Activated T-cell treated with anti-CD3 and anti-CD28 coated beads, Interleukin-2, amount 50 U/mL, for 1 hour (primary cell): ENCODE measurements at regions not wholly inside any gene's neighbourhood (a gene's known extent, or its start where the extent isn't known, plus 50 kb on each side); places are given as distances from the start of the nearest gene placed in this dataset.

Source experiments
- DNase-seq: peaks from one replicate; pipeline ENCODE4 v3.0.0-alpha.2; 2020

GRCh38 chr12:123100882-123101281 is 50.0 kb downstream of the PITPNM2 start:
- no peak for DNase-seq

GRCh38 chr12:123100450-123100849 is 50.4 kb downstream of the PITPNM2 start:
- no peak for DNase-seq

DNA sequence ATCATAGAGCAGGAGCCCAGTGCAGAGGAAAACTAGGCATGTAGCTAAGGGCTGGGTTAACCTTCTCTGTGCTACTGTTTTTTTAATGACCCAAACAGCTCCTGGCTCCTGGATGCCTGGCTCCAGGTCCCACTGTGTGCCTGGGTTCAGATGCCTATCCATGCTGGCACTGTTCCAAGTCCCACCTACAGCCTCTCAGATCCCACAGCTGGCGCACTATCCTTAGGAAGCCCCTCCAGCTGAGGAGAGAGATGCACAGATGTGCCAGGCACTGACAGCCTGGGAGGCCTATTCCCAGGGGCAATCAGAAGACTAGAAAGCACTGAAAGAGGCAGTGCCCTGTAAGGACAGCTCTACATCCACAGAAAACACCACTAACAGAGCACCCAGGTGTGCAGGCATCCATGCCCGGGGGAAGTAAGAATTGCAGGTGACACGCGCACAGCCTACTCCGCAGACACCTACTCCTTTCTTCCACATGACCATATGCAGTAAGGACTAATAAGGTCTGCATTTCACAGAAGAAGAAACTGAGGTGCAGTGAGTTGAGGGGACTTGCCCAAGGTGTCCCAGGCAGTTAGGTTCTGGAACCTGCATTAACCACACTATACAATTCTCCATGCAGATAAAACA is 51.2 kb downstream of the PITPNM2 start:
- no peak for DNase-seq

GRCh38 chr12:123098780-123099179 is 52.1 kb downstream of the PITPNM2 start:
- no peak for DNase-seq

DNA sequence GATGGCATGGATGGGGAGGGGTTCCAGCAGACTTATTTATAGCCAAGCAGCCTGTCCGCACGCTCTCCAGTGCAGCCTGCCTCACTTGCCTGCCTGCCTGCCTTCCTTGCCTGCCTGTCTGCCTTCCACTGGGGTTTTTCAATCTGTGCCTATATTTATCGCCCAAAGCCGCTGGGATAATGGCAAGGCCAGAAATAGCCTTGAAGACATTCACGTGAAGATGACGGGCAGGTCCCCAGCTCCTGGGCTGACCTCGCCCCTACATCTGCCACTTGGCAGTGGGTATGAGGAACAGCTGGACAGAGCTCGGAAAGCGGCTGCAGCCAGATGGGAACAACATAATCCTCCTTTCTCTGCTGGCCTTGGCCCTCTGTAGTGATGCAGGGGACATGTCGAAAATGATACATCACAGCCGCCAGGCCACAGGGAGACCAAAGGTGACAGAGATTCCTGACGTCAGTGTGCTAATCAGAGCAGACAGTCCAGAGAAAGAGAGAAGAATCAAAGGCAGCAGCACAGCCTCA is 53.3 kb downstream of the PITPNM2 start:
- no peak for DNase-seq

GRCh38 chr12:123096741-123097140 is 54.1 kb downstream of the PITPNM2 start:
- DNase-seq: no peak

- no peak for DNase-seq
Measured at GRCh38 chr12:123096182-123096581, 54.7 kb downstream of the PITPNM2 start.

- DNase-seq: no peak
Measured at GRCh38 chr12:123095078-123095881, 55.6 kb downstream of the PITPNM2 start.

DNA sequence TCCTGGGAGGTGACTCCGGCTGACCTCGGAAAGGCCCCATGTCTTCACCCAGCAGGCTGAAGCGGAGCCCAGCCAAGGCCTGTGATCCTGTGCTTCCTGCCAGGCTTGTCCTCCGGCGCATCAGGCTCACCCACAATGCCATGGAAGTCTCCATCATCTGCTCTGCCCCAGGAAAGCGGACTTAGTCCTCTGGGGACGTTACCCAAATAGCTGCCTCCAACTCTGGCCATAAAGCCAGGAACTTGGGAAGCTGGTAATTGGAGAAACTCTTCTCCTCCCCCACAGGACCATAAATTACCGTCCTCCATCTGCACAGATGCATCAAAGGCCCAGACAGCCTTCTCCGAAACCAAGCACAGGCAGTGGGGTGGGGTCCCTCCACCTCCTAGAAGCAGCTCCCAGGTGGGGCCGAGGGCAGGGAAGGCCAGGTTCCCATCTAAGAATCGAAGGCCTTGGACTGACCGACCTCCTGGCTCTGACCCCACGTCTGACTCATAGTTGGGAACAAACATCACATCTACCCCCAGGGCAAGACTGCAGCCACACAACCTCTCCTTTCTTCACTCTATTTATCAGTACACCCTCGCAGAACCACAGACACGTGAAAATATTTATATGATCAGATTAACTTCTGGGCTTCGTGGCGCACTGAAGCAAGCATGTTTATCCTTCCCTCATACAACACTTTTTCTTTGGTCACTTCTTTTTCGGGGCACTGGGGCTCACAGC is 56.4 kb downstream of the PITPNM2 start:
- no peak for DNase-seq

- DNase-seq: no peak
Measured at GRCh38 chr12:123092866-123093265, 58.0 kb downstream of the PITPNM2 start.

GRCh38 chr12:123091230-123092150 is 59.4 kb downstream of the PITPNM2 start:
- DNase-seq: no peak

DNA sequence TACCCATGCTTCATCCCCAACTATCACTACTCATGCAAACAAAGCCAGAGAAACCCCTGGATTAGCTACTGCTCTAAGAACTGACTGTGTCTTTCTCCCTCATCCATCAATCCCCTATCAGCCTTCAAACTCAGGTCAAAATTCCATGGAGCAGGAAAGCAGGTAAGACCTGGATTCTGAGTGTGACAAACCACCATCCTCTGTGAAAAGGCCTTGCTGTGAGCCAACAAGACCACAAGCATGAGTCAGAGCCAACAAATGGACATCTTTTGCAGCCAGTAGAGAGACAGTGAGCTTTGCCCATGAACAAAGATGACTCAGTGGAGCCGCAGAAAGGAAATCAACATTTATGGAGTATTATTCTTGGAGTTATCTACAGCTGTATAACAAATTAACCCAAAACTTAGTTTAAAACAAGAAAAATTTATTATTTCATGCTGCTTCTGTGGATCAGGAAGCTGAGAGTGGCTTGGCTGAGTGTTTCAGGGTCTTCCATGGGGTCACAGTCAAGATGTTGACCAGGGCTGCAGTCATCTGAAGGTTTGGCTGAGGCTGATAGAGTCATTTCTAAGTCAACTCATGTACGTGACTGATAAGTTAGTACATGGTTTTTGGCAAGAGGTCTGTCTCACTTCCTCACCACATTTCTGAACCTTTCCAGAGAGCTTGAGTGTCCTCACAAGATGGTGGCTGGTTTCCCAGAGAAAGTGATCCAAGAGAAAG is 61.1 kb downstream of the PITPNM2 start:
- DNase-seq: no peak

GRCh38 chr12:123089140-123089539 is 61.8 kb downstream of the PITPNM2 start:
- no peak for DNase-seq

DNA sequence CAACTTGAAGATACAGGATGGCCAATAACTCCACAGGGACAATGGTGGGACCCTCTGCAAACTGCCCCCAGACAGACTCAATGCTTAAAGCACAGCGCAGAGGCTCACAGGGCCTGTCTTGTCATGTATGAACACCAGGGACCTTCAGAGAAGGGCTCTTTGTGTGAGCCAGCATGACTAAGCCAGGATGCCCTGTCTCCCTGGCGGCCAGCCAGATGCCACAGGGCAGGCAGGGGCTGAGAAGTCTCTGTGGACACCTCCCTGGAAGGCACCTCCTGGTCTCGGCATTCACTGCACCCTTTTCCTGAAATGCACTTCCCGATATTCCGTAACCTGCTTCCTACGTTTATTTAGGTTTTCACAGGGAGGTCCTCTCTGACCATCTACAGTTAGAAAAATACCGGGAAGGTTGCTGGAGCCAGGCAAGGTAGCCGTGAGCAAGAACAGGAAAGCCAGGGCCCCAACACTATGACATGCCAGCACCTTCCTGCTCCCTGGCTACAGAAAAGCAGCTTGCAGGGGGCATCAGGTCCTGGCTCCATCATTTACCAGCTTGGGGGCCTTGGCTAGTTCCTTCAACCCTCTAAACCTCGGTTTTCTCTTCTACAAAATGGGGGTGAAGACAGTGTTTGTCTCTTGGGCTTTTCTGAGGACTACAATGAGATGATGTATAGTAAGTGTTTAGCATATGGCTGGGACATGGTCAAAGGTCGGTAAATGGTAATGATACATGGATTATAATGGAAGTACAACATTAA is 65.0 kb downstream of the PITPNM2 start:
- no peak for DNase-seq

- DNase-seq: no peak
Measured at GRCh38 chr12:123085066-123085465, 65.8 kb downstream of the PITPNM2 start.

DNA sequence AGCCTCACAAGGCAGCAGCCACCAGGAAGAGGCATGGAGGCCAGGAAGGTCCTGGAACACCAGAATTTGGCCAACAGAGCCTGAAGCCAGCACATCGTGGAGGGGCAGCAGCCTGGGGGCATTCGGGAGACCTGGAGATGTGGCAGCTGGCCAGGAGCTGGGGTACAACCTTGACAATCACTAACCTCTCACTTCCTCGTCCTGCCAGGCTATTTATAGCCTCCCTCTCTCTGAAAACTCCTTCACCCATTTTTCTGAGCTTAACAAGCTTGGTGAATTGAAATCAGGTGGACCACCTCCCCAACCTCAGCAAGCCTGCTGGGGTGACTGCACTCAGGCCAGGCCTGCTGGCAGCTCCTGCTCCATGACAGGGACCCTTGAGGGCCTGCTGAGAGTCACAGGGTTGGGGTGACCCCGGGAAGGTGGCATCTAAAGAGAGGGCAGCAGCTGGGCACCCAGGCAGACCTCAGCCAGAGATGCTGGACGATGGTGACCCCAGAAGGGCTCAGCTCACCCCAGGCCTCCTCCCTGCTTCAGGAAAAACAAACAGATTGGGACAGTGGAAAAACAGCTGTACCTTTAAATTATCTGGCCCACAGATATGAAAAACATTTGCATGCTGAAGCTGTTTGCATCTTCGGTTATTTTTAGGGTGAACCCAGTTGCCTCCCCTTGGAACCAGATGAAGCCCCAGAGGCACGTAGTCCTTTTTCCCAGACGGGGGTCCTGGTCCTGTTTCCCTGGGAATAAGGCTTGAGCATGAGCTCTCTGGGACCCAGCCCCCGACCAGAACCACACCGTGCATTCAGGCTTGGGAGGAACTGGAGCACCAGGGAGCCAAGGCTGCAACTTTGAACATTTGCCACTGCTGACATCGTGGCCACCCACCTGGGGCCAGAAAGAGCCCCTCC is 67.0 kb downstream of the PITPNM2 start:
- no peak for DNase-seq

DNA sequence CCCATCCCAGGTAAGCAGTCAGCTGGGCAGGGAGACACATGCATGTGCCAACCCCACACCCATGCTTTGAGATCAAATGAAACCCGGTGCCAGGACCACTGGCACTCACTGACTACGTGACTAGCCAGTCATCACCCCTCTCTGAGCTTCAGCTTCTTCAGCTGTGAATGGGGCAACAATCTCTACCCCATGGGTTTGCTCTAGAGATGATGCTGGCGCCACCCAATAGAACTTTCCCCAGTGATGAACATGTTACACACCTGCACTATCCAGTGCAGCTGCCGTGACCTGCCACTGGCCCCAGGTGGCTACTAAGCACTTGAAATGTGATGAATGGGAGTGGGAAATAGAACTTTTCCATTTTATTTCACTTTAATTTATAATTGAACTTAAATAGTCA is 70.3 kb downstream of the PITPNM2 start:
- no peak for DNase-seq

GRCh38 chr12:123078531-123079155 is 72.2 kb downstream of the PITPNM2 start:
- no peak for DNase-seq

- DNase-seq: no peak
Measured at GRCh38 chr12:123078120-123078465, 72.8 kb downstream of the PITPNM2 start.
